GM18951 (cell line): ENCODE measurements at regions not wholly inside any gene's neighbourhood (a gene's known extent, or its start where the extent isn't known, plus 50 kb on each side); places are given as distances from the start of the nearest gene placed in this dataset.

Experiments used
- POLR2A ChIP-seq: IDR thresholded peaks from 4 replicates; pipeline ENCODE4 v1.6.1; 2011; ENCODE audit warnings: mild to moderate bottlenecking; ENCODE audit not compliant: insufficient read length, insufficient read depth; ENCODE audit errors: extremely low read depth
- in situ Hi-C: fragments of 300-500 bp; cut with MboI; formaldehyde crosslinking; loops from one replicate; pipeline ENCODE4 v1.12.0; 2022; ENCODE audit warnings: low sequenced_read_pairs, mixed read lengths, inconsistent platforms; ENCODE audit not compliant: unreplicated experiment

DNA sequence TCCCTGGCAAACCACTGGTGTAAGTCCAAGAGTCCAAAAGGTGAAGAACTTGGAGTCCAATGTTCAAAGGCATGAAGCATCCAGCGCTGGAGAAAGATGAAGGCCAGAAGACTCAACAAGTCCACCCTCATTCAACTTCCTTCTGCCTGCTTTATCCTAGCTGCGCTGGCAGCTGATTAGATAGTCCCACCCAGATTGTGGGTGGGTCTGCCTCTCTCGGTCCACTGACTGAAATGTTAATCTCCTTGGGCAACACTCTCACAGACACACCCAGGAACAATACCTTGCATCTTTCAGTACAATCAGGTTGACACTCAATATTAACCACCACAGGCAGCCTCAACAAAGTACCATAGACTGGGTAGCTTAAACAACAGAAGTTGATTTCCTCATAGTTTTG lies 245.9 kb upstream of the IGF1R start:
- in situ Hi-C loops = no loop called here
- TF ChIP-seq POLR2A = no peak

DNA sequence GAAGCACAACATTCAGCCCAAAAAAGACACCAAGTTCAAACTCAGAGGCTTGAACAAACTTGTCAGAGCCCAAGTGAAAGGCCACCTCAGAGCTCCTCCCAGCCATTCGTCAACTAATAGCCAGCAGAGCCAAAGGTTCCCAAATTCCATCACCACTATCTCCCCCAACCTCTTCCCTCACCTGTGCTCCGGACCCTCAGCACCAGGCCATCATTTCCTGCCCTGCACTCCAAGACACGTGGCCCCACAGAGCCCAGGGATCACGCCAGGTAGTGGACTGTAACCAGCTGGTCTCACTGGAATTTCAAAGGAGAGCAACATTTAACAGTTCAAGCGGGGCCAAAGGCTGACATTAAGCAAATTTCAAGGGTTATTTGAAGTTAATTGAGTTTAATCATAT lies 245.2 kb upstream of the IGF1R start:
- TF ChIP-seq POLR2A = no peak
- in situ Hi-C loops = no loop called here

DNA sequence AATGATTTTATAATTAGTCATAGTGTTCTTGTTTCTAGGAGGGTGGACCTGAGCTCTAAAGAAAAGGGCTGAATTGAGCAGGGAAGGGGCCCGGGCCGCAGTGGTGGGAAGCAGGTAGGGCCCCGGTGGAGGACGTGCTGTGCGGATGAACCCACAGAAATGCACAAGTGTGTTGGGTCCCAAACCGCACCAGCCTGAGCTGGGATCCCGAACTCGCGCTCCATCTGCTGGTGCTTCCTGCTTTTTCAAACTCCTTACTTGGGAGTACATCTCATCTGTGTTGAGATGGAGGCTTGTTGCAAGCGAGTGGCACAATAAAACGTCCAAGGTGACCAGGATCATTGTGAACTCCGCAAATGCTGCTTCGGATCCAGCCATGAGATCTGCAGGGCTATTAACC lies 244.8 kb upstream of the IGF1R start:
- in situ Hi-C loops = no loop called here
- TF ChIP-seq POLR2A = no peak

DNA sequence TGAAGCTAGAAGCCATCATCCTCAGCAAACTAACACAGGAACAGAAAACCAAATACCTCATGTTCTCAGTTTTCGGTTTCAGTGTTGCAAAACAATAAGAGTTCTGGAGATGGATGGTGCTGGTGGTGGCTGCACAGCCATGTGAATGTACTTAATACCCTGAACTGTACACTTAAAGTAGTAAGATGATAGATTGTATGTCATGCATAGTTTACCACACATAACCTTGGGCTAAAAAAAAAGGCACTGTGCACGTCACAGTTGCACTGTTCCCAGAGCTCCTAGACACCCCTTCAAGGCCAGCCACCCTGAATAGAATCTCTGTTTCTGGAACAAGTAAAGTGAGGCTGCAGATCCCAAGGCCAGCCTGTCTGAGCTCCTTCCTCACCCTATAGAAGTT lies 243.3 kb upstream of the IGF1R start:
- TF ChIP-seq POLR2A = no peak
- in situ Hi-C loops = no loop called here

DNA sequence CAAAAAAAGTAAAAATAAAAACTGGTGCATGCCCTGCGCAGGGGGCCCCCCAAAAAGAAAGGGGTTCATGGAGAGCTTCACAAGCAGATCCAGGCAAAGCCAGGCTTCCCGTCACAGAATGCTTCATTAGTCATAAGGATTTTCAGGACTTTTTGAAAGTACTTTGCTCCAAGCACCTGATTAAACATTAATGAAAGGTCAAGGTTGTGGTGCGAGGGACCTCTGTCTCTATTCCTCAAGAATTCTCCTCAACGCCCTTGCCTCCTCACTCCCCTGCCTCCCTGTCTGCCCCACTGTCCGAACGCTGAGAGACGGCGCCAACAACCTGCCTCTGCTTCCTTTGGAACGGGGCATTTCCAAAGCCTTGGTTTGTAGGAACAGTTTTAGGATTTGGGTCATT lies 240.1 kb upstream of the IGF1R start:
- in situ Hi-C loops = no loop called here
- no peak for TF ChIP-seq POLR2A

DNA sequence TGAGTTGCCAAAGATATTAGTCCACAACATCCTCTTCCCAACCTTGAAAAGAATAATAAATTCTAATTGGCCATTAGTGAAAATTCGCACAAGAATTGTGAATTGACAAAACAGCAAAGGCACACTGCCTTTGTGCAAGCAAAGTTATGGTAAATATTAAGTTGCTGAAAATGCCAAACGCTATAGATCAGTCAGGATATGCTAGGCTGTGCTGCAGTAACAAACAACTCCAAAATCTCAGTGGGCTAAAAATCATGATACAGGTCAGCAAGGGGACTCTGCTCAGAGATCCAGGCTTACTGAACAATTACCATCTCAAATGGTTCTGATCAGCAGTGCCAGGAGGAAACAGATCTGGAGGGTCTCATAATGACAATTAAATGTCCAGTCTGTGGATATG lies 238.0 kb upstream of the IGF1R start:
- no peak for TF ChIP-seq POLR2A
- in situ Hi-C loops = no loop called here

DNA sequence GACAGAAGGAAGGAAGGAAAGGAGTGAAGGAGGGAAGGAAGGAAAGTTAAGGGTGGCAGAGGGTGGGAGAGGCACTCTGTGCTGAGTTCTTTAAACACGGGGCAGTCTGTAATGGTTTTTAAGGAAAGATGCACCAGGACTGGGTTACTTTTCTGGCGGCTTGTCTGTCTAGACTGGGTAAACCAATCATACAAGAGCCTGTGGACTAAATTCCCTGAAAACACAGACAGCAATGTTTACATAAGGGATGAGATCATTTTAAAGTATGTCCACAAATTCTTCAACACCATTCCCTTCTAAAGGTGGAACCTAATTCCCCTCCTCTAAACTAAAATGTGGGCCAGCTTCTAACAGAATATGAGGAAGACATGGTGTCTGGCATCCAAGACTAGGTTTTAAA lies 235.5 kb upstream of the IGF1R start:
- TF ChIP-seq POLR2A = no peak
- in situ Hi-C loops = no loop called here

DNA sequence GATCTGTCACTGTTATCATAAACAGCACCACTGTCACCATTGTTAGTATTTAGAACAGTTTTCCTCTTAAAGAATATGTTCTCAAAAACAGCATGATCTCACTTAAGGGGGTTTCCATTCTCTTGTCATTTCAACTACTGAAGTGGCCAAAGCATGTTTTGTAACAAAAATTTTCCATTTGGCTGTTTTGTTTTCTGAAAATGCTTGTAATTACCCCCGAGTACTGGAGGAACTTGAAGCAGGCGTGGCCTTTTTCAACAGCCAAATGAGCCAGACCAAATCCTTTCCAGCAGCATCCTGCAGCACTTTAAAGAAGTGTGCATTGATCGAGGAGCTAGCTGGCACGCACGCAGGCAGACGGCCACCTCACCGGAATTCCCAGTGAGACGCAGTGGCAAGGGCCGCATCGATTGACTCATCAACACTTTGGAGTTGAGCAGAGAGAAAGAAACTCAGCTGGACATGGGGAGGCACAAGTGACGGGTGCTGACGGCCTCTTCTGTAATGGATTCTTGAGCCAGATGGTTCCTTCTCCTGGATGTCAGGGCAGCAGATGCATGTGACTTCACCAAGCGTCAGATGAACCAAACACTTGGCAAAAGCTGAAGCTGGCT lies 234.3 kb upstream of the IGF1R start:
- no peak for TF ChIP-seq POLR2A
- in situ Hi-C loops = no loop called here

DNA sequence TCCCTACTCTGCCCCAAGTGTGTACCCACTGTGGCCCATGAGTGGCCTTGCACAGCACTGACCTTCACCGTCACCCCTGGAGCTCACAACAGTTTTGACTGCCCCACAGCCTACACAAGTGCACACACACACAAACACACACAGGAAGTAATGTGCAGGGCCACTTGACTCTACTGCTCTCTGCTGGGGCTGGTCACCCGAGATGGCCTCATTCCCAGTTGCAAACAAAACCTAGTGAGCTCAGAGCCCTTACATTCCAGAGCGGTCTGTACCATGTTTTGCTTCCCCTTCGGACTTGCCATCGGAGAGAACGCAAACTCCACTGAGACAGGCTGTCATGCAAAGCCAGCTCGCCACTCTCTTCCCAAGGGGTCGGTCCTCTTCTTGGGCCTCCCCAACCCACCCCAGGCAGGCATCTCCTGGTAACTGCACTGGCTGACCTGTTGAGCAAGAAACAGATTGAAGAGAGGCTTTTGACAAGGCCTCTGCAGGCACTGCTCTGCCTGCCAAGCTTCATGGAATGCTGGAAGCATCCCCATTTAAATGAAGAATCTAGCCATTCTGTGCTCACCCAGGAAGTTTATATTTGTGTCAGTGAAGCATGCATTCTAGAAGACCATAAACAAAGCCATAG lies 232.0 kb upstream of the IGF1R start:
- TF ChIP-seq POLR2A = no peak
- in situ Hi-C loops = no loop called here

DNA sequence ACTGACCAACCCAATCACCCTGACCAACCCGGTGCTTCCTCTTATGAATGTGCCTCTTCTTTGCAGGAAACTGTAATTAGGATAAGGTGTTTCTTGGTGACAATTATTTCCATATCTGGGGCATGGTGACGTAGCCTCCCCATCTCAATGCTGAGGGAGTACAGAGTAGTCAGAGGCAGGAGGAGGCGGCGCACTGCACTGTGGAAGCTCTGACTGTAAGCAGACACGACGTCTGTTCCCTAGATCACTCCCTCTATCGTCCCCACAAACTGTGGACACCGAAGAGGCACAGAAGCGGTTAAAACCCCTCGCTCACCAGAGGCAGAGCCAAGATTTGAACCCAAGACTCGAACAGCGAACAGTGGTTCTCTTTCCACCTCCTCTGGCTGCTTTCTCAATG lies 231.0 kb upstream of the IGF1R start:
- in situ Hi-C loops = no loop called here
- TF ChIP-seq POLR2A = no peak

DNA sequence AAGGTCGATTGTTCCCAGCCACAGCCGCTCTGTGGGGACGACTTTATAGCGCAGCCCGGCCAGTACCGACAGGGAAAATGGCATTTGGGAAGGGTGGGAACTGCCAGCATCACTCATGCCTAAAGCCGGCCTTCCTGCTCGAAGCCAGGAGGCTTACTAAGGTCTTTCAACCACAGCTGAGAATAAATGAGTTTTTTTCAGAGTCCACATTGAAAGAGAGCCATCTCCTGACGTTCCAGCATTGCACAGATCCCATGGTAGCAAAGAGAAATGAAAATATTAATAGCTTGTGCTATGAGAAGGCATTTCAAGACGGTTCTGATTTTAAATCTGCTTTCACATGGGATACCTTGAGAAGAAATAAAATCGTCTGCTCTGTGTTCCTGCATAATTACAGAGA lies 230.2 kb upstream of the IGF1R start:
- in situ Hi-C loops = no loop called here
- no peak for TF ChIP-seq POLR2A

DNA sequence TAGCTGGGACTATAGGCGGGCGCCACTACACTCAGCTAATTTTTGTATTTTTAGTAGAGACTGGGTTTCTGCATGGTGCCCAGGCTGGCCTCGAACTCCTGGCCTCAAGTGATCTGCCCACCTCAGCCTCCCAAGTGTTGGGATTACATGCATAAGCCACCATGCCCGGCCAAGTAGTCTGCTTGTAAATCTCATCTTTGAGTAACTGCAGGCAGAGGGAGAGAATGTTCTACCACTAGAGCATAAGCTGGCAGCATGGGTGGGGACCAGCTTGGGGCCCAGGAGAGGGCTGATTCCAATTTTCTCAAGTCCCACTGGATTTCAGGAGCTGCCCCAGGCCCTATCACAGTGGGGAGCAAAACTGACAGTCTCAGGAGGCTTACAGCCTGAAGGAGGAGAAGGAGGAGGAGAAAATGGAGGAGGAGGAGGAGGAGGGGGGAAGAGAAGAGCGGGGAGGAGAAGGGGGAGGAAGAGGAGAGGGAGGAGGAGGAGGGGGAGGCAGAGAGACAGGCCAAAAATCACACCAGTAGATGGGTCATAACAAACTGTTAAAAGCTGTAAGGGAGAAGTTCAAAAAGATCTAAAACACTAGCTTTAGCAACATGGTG lies 229.1 kb upstream of the IGF1R start:
- in situ Hi-C loops = no loop called here
- no peak for TF ChIP-seq POLR2A

DNA sequence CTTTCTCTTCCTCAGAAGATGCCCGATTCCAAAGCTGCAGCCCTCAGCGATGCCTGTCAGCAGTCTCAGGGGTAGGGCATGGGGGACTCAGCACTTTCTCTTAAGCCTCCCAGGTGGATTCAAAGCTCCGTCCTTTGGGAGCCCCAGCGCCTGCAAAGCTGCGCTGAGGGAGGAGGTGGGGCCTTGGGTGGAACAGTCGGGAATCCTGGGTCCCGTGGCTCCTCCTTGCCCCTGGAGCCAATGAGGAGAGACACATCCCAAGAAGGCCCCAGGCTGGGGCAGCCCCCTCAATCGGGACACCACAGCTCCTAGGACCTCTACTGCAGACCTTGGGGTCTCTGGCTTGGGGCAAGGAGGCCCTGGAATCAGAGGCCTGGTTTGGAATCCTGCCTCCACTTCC lies 227.5 kb upstream of the IGF1R start:
- in situ Hi-C loops = no loop called here
- TF ChIP-seq POLR2A = no peak

DNA sequence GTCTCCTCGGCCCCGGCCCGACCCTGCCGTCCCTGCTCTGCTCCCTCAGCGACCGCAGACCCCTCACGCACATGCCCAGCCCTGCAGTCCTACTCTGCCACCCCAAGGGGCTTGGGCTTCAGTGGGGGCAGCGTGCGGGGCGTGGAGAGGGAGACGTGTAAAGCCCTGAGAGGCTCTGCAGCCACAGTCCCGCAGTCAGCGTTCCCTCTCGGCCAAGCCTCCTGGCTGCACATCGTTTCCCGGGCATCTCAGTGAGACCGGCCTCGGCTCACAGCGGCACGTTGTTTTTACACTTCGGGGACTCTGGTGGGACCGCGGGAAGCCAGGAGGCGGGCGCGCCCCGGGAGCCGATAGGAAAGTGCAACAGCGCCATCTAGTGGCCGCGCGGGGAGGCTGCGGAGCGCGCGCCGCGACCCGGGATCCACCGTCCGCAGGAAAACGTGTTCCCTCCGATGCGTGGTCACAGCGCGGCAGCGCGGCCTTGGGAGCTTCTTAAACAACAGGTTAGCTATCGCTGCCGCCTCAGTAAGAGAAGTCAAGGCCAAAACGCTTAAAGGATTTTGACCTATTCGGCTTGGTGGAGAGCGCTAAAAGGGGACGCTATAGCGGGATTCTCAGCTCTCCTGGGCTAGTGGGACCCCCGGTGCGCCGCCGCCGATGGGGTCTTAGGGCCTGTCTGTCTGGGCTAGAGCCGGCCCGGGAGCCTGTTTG lies 226.8 kb upstream of the IGF1R start:
- TF ChIP-seq POLR2A = no peak
- in situ Hi-C loops = no loop called here
